ENCODE measurements at regions not wholly inside any gene's neighbourhood (a gene's known extent, or its start where the extent isn't known, plus 50 kb on each side); places are given as distances from the start of the nearest gene placed in this dataset.
"Not testable (repeated sequence)": the region's sequence is repeated elsewhere in the genome, so short reads cannot be mapped to it uniquely, and the experiment has no call there.

- peaks cover 29% of the 10 kb centered on the region for H3K4me1 ChIP-seq (ENCODE audit: insufficient read depth, insufficient read length)
- TF ChIP-seq SUZ12 (IDR thresholded peaks at IDR 0.05; ENCODE audit: extremely low read depth, insufficient read depth, insufficient read length) (no peak), ZNF274 (IDR thresholded peaks at IDR 0.05; ENCODE audit: low read depth, low read length) (no peak), YY1 (IDR thresholded peaks at IDR 0.05; ENCODE audit: insufficient read depth, insufficient read length) (no peak)
- DNase-seq (ENCODE audit: low read depth, low spot score): no peak
Measured at GRCh38 chr1:30660241-30660640, 63.1 kb downstream of the MATN1 start.

GRCh38 chr1:30659702-30660101, 63.7 kb downstream of the MATN1 start:
- TF ChIP-seq YY1 (IDR thresholded peaks at IDR 0.05; ENCODE audit: insufficient read depth, insufficient read length): no peak
- no peak for TF ChIP-seq ZNF274 (IDR thresholded peaks at IDR 0.05; ENCODE audit: low read depth, low read length)
- no peak for TF ChIP-seq SUZ12 (IDR thresholded peaks at IDR 0.05; ENCODE audit: extremely low read depth, insufficient read depth, insufficient read length)
- peaks cover 29% of the 10 kb centered on the region for H3K4me1 ChIP-seq (ENCODE audit: insufficient read depth, insufficient read length)
- no peak overlapping the region for H3K4me3 ChIP-seq (ENCODE audit: insufficient read length, low read depth)
- H3K36me3 ChIP-seq (ENCODE audit: insufficient read depth, insufficient read length, low read length): no peaks in the 10 kb centered on the region
- no peak for DNase-seq (ENCODE audit: low read depth, low spot score)
- no peaks in the 10 kb centered on the region for H3K27me3 ChIP-seq (ENCODE audit: insufficient read depth, insufficient read length)
- H3K9ac ChIP-seq (ENCODE audit: insufficient read length, low read depth): no peak overlapping the region
- H3K9me3 ChIP-seq (ENCODE audit: insufficient read depth, low read length): peaks cover 5% of the 10 kb centered on the region; the same call in 1 of the 2 replicates

More at GRCh38 chr1:30660241-30660640, 63.1 kb downstream of the MATN1 start:
- no peaks in the 10 kb centered on the region for H3K27me3 ChIP-seq (ENCODE audit: insufficient read depth, insufficient read length)
- peaks cover 4% of the 10 kb centered on the region; the same call in 1 of the 2 replicates for H3K9me3 ChIP-seq (ENCODE audit: insufficient read depth, low read length)
- H3K36me3 ChIP-seq (ENCODE audit: insufficient read depth, insufficient read length, low read length): no peaks in the 10 kb centered on the region
- H3K9ac ChIP-seq (ENCODE audit: insufficient read length, low read depth): no peak overlapping the region
- no peak overlapping the region for H3K4me3 ChIP-seq (ENCODE audit: insufficient read length, low read depth)

DNA sequence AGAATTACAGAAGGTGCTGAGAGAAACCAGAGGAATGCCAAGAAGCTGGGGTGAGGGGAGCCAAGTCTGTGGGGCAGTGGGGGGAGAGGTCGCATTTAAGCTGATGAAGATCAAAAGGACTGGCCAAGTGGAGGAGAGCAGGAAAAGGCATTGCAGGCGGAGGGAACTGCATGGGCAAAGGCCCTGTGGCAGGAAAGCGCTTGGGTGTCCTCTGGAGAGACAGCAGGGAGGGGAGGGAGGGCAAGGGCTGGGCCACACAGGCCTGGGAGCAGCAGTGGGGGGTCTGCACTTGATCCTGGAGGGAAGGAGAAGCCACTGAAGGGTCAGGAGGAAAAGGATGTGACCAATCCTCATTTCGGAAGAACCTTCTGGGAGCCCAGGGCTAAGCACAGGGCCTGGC, 65.0 kb downstream of the MATN1 start:
- not testable (repeated sequence) for H3K9me3 ChIP-seq (ENCODE audit: insufficient read depth, low read length); H3K36me3 ChIP-seq (ENCODE audit: insufficient read depth, insufficient read length, low read length); DNase-seq (ENCODE audit: low read depth, low spot score); H3K9ac ChIP-seq (ENCODE audit: insufficient read length, low read depth); H3K4me3 ChIP-seq (ENCODE audit: insufficient read length, low read depth); H3K27me3 ChIP-seq (ENCODE audit: insufficient read depth, insufficient read length)
- peaks cover 29% of the 10 kb centered on the region for H3K4me1 ChIP-seq (ENCODE audit: insufficient read depth, insufficient read length)

DNA sequence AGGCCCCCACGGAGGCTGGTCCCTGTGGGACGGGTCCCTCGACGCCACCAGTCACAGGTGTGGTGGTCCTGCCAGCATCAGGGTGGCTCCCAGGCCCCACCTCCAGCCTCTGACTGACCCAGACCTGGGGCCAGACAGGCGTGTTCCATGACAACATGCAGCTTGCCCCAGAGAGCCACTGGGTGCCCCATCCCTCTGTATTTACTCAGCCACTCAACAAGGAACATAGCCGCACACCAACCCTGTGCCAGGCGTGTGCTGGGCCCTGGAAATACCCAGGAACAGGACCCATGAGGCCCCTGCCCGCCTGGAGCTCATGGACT, 65.4 kb downstream of the MATN1 start:
- Histone ChIP-seq H3K4me1 (ENCODE audit: insufficient read depth, insufficient read length) (peaks cover 26% of the 10 kb centered on the region), H3K27me3 (ENCODE audit: insufficient read depth, insufficient read length) (no peaks in the 10 kb centered on the region), H3K36me3 (ENCODE audit: insufficient read depth, insufficient read length, low read length) (no peaks in the 10 kb centered on the region), H3K9ac (ENCODE audit: insufficient read length, low read depth) (no peak overlapping the region), H3K4me3 (ENCODE audit: insufficient read length, low read depth) (no peak overlapping the region), H3K9me3 (ENCODE audit: insufficient read depth, low read length) (peaks cover 5% of the 10 kb centered on the region; the same call in 1 of the 2 replicates)
- DNase-seq (ENCODE audit: low read depth, low spot score): no peak
- TF ChIP-seq YY1 (IDR thresholded peaks at IDR 0.05; ENCODE audit: insufficient read depth, insufficient read length): no peak

GRCh38 chr1:30657131-30658013, 66.0 kb downstream of the MATN1 start:
- Histone ChIP-seq H3K4me1 (ENCODE audit: insufficient read depth, insufficient read length) (peaks cover 24% of the 10 kb centered on the region), H3K9me3 (ENCODE audit: insufficient read depth, low read length) (peaks cover 5% of the 10 kb centered on the region; the same call in 1 of the 2 replicates), H3K4me3 (ENCODE audit: insufficient read length, low read depth) (no peak overlapping the region), H3K27me3 (ENCODE audit: insufficient read depth, insufficient read length) (no peaks in the 10 kb centered on the region), H3K9ac (ENCODE audit: insufficient read length, low read depth) (no peak overlapping the region), H3K36me3 (ENCODE audit: insufficient read depth, insufficient read length, low read length) (no peaks in the 10 kb centered on the region)
- no peak for DNase-seq (ENCODE audit: low read depth, low spot score)
- no peak for TF ChIP-seq ZNF274 (IDR thresholded peaks at IDR 0.05; ENCODE audit: low read depth, low read length)
- TF ChIP-seq SUZ12 (IDR thresholded peaks at IDR 0.05; ENCODE audit: extremely low read depth, insufficient read depth, insufficient read length): no peak
- TF ChIP-seq YY1 (IDR thresholded peaks at IDR 0.05; ENCODE audit: insufficient read depth, insufficient read length): no peak

DNA sequence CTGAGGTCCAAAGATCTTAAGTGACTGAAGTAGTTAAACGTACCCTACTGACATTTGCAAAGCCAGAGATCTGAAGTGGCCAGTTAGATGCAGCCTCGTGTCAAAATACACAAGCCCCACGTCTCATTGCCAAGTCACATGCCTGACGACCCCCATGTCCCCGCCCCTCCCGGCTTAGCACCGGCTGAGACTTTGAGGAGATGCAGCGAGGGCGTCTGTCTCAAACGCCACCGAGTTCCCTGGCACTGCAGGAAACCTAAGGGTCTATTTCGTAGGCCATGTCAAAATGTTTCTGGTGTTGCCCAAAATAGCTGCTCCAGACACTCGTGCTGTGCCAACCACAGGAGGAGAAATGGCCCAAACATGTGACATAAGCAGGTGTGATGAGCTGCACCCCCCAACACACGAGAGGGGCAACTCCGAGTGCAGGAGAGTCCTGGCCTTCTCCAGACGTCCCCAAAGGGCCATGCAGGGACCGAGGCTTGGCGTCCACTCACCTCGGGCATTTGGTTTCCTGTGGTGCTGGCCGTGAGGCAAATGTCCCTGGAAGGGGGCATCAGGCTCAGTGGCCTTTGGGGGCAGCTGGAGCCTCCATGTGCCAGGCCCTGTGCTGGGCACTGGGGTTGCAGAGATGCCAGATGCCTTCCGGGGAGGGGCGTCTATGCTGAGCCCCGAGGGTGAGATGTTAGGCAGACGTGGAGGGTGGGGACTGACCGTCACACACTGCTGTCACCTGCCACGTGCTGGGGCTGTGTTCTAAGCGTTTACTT, 67.0 kb downstream of the MATN1 start:
- TF ChIP-seq ZNF274 (IDR thresholded peaks at IDR 0.05; ENCODE audit: low read depth, low read length) (no peak), SUZ12 (IDR thresholded peaks at IDR 0.05; ENCODE audit: extremely low read depth, insufficient read depth, insufficient read length) (no peak), YY1 (IDR thresholded peaks at IDR 0.05; ENCODE audit: insufficient read depth, insufficient read length) (no peak)
- H3K9me3 ChIP-seq (ENCODE audit: insufficient read depth, low read length): peaks cover 5% of the 10 kb centered on the region; the same call in 1 of the 2 replicates
- H3K27me3 ChIP-seq (ENCODE audit: insufficient read depth, insufficient read length): no peaks in the 10 kb centered on the region
- no peak for DNase-seq (ENCODE audit: low read depth, low spot score)
- H3K9ac ChIP-seq (ENCODE audit: insufficient read length, low read depth): no peak overlapping the region
- no peak overlapping the region for H3K4me3 ChIP-seq (ENCODE audit: insufficient read length, low read depth)
- peaks cover 21% of the 10 kb centered on the region for H3K4me1 ChIP-seq (ENCODE audit: insufficient read depth, insufficient read length)
- no peaks in the 10 kb centered on the region for H3K36me3 ChIP-seq (ENCODE audit: insufficient read depth, insufficient read length, low read length)

DNA sequence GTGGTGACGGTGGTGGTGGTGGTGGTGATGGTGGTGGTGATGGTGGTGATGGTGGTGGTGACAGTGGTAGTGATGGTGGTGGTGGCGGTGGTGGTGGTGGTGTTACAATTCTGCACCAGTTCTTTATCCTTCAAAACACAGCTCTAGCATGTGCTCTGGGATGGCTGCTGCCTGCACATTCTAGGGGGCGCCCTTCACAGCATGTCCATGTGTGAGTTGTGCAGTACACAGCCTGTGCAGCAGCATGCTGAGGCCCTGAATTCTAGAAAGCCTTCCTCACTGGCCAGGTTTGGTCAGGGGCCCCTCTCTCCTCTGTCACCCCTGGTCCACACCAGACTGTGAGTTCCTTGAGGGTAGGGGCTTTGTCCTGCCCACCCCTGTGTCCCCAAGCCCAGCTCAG, 67.7 kb downstream of the MATN1 start:
- Histone ChIP-seq H3K9ac (ENCODE audit: insufficient read length, low read depth) (no peak overlapping the region), H3K4me3 (ENCODE audit: insufficient read length, low read depth) (no peak overlapping the region), H3K4me1 (ENCODE audit: insufficient read depth, insufficient read length) (peaks cover 21% of the 10 kb centered on the region), H3K27me3 (ENCODE audit: insufficient read depth, insufficient read length) (no peaks in the 10 kb centered on the region), H3K36me3 (ENCODE audit: insufficient read depth, insufficient read length, low read length) (no peaks in the 10 kb centered on the region), H3K9me3 (ENCODE audit: insufficient read depth, low read length) (peaks cover 5% of the 10 kb centered on the region; the same call in 1 of the 2 replicates)
- no peak for DNase-seq (ENCODE audit: low read depth, low spot score)
- TF ChIP-seq ZNF274 (IDR thresholded peaks at IDR 0.05; ENCODE audit: low read depth, low read length) (no peak), SUZ12 (IDR thresholded peaks at IDR 0.05; ENCODE audit: extremely low read depth, insufficient read depth, insufficient read length) (no peak), YY1 (IDR thresholded peaks at IDR 0.05; ENCODE audit: insufficient read depth, insufficient read length) (no peak)

Measured in NT2/D1 (cell line).